ENCODE measurements at regions not wholly inside any gene's neighbourhood (a gene's known extent, or its start where the extent isn't known, plus 50 kb on each side); places are given as distances from the start of the nearest gene placed in this dataset.
"Not testable (repeated sequence)": the region's sequence is repeated elsewhere in the genome, so short reads cannot be mapped to it uniquely, and the experiment has no call there.

DNA sequence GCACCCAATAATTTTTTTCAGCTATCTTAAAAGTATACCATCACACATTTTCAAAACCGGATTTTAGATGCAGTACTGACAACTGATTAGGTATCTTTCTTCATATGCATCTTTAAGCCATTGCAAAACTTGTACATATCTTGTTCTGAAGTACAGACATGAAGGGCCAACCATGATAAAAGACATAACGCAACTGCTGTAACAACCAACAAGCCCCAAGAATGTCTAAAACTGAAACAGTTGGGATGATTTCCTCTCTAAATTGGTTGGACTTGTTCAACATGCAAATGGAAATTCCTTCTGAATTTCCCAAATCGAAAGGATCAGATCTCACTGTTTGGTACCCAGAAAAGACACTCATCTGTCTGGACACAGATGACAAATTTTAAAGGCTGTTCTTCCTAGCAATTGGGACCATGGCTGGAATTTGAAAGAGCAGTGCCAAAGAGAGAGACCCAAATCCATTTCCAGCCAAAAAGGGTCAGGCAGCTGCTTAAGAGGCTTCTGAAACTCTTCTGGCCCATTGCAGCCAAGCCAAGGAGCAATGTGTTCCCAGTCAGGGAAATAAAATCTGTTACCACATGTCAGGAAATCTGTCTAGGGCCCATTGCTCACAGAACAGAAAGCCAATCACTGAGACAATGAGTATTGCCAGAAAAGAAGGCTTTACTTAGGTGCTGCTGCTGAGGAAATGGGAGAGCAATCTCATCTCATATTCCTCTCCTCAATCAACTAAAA, 1122.4 kb upstream of the USP15 start:
- no peak for DNase-seq

DNA sequence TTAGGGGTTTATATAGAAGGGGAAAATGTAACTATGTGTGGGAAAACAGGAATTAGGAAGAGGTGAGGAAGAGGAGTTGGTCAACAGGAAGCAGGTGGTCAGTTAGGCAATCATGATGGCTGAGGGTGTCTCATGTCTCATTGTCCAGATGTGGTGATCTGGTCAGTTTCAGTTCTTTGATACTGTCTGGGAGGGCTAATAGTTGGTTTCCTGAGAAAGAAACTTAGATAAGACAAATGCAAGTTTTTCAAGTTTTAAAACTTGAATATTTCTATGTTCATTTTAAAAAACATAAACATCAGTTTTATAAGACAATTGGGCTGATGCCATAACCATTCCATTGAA, 1121.8 kb upstream of the USP15 start:
- no peak for DNase-seq

DNA sequence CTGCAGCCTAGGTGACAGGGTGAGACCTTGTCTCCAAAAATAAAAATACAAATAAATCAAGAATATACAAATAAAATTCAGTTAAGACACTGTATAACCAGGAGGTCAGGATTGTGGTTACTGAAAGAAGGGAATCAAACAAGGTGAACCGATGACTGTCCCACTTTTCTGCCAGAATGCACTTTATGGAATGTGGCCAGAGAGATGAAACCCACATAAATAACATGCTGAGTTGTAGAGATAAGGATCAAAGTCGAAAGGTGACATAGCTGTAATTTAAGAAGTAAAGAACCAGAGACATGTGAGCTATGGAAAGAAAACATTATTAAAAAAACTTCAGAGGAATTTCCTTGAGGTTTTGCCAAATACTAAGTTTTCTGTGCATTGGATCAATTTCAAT, 1098.2 kb upstream of the USP15 start:
- no peak for DNase-seq

DNA sequence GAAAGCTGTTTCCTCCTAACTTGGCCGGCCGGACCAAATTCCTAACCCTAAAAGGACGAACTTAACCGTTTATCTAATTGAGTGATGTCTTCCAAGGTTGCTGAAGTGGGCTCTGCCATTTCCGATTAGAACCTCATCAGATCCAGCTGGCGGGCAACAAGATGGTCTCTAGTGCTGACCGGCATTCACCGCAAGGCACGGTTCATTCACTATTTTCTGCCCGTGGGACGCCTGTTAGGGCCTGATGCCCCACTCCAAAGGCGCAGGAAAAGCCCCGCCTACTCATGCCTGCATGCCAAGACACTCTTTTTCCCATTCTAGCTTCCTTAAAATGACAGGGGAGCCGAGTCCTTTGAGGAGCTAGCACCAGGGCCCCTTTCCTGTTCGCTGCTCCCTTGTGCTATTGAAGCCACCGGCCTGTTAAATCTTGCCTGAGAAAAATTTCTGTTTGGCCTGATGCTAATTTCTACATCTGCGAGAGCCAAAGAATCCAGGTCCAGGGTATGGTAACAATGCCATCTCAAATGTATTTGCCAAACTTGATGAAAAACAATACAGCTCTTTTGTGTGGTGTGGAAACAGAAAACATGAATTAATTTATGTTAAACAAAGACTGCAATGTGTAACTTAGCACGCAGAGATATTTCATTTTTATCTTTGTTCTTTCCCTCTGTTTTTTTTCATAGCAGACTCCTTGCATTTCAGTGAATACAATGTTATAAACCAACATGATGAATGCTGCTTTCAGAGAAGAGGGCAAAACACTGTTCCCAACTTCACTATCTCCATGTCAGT, 1071.2 kb upstream of the USP15 start:
- DNase-seq: no peak

DNA sequence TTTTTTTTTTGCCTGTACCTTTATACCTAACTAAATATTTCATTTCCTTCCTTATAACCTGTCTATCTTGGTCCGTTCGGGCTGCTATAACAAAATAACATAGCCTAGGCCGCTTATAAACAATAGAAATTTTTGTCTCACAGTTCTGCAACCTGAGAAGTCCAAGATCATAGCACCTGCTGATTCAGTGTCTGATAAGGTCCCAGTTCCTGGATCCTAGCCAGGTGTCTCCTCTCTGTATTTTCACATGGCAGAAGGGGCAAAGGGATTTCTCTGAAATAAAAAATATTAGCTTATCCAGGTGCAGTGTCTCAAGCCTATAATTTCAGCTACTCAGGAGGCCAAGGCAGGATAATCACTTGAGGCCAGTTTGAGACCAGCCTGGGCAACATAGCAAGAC, 1046.6 kb upstream of the USP15 start:
- DNase-seq: no peak

DNA sequence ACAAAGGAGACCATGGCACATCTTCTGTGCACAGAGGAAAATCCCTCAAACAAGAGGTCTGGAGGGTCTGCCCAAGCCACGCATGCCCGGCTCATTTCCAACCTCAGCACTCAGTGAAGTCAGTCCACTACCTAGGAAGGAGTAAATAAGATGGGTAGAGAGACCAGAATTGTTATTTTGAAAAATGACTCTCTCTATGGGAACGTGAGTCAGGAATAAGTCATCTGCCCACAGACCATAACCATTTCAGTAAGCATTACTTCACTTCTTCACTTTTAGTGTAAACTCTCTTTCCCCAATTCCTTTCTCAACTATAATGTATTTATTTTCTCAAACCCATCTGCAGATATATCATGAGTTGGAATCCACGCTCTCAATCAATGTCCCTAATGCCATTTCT, 1039.9 kb upstream of the USP15 start:
- no peak for DNase-seq

DNA sequence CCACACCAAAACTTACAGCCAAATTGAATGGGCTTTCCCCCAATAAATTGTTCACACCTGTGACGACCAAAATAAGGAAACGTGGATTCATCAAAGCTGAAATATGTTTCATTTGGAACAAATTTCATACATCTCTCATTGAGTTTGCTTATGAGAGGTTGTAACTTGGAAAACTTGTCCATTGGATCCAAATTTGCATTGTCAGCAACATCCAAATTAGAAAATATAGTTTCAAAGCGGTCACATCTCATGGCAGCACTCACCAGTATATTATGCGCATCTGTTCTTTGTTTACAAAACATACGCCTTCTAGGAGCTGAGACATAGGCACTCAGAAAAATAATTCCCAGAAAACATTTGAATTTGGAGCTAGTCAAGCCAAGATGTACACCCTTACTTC, 1028.2 kb upstream of the USP15 start:
- no peak for DNase-seq

DNA sequence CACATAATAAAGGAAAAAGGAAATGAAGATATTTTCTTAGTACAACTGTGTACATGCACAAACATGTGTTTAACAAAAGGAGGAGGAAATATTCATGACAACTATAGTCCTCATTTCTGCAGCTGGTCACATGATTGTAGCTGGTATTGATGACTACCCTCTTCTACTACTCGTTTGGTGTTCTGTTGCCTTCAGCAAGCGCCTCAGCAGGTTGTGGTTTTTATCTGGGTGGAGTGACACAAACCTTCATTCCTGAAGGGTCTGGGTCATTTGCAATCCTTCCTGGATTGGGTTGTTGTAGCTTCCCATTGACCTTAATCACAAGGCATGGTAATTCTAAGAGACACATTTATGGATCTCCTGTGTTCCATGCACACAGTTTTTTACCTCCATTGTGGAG, 1009.9 kb upstream of the USP15 start:
- no peak for DNase-seq

DNA sequence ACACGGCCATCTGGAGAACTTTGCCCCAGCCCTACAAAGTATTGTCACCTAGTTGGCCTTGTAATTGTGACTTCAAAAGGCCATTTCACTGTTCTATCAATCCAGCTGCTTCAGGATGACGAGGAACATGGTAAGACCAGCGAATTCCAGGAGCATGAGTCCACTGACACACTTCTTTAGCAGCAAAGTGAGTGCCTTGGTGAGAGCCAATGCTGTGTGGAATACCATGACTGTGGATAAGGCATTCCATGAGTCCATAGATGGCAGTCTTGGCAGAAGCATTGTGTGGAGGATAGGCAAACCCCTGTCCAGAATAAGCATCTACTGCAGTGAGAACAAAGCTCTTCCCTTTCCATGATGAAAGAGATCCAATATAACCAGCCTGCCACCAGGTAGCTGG, 1009.1 kb upstream of the USP15 start:
- no peak for DNase-seq

DNA sequence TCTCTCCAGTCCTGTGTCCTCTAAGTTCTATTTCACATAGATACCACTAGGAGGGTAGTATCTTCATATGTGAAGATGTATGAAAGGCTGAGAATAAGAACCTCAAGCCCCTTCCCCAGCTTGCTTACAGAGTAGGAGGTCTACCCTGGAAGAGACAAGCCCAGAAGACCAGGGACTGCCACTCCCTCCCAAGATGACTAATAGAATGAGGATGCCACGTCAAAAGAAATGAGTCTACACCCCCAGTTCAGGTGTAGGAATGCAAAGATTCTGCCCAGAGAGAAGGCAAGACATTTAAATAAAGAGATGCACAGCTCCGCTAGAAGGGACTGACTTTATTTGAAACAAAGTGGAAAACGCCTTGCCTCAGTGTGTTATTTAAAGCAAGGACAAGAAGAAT, 1006.0 kb upstream of the USP15 start:
- DNase-seq: no peak

DNA sequence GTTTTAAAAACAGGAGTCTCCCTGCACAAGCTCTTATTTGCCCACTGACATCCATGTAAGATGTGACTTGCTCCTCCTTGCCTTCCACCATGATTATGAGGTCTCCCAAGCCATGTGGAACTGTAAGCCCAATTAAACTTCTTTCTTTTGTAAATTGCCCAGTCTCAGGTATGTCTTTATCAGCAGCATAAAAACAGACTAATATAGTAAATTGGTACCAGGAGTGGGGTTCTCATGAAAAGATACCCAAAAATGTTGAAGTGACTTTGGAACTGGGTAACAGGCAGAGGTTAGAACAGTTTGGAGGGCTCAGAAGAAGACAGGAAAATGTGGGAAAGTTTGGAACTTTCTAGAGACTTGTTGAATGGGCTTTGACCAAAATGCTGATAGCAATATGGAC, 995.9 kb upstream of the USP15 start:
- not testable (repeated sequence) for DNase-seq

DNA sequence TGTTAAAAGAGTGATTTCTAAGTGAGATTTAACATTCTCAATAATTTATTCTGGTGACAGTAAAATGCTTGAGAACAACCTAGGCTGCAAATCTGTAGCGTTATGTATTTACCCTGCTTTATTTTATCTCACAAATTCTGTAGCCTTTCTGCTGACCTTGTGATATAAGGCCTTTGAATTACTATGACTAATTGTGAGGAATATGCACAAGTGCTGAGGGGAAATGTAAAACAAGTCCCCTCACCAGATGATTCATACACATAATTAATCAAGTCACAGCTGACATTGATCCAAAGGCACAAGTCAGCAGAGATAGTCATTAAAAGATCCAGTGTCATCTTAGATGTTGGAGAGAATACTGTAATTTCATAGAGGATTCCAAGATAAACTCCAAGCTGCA, 992.7 kb upstream of the USP15 start:
- DNase-seq: no peak

DNA sequence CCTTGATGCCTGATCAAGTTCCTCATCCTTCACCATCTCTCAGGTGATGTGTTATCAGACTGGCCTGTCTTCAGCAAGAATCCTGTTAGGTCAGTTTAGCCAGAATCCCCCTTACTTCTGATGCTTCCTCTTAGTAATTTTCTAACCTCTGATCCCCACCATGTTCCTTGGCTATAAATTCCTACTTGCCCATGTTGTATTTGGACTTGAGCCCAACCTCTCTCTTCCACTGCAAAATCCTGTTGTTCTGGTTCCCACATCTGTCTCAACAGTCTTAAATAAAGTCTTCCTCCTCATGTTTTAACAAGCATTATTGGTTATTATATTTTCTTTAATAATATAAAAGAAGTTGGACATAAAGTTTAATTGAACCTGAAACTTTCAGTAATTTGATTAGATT, 987.8 kb upstream of the USP15 start:
- DNase-seq: no peak

DNA sequence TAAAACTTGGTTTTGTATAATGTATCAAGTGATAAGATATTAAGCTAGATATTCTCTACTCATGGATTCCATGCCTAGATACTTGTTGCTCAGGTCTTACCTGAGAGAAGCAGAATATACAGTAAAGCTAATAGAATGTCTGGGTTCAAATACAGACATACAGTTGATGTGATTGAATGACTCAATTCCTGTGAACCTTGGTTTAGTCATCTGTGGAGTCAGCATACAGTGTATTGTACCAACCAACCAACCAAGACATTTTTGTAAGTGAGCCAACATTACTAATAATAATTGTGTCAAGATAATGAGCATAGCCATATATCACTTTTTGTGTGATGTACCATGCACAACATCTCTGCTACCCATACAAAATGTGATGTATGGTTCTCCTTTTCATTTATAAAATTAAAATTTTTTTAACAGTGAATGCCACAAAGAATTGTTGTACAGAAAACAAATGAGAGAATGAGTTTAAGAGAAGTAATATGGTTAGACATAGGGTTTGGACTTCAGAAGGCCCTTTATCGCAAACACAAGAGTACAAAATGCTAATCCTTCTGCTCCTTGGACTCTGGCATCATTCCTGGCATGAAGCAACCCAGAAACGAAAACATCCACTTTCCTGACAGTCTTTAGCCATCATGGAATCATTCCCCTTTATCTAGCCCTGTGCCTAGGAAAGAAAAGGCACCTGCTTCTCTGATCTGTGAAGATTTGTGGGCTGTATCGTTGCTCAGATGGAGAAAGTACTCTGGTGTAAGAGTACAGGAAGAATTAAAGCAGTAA, 977.2 kb upstream of the USP15 start:
- no peak for DNase-seq

DNA sequence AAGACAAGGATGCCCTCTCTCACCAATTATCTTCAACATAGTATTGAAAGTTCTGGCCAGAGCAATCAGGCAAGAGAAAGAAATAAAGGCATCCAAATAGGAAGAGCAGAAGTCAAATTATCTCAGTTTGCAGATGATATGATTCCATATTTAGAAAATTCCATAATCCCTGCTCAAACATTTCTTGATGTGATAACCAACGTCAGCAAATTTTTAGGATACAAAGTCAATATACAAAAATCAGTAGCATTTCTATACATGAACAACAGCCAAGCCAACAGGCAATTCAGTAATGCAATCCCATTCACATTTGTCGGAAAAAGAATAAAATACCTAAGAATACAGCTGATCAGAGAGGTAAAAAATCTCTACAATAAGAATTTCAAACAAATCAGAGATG, 969.7 kb upstream of the USP15 start:
- no peak for DNase-seq

DNA sequence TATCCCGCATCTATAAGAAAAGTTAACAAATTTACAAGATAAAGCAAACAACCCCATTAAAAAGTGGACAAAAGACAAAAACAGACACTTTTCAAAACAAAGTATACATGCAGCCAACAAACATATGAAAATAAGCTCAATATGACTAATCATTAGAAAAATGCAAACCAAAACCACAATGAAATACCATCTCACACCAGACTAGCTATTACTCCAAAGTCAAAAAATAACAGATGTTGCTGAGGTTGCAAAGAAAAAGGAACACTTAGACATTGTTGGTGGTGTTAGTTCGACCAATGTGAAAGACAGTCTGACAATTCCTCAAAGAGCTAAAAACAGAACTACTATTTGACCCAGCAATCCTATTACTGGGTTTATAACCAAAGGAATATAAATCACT, 968.6 kb upstream of the USP15 start:
- DNase-seq: no peak

DNA sequence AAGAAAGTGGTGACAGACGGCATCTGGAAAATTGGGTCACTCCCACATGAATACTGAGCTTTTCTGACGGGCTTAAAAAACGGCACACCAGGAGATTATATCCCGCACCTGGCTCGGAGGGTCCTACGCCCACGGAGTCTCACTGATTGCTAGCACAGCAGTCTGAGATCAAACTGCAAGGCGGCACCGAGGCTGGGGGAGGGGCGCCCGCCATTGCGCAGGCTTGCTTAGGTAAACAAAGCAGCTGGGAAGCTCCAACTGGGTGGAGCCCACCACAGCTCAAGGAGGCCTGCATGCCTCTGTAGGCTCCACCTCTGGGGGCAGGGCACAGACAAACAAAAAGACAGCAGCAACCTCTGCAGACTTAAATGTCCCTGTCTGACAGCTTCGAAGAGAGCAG, 966.2 kb upstream of the USP15 start:
- DNase-seq: not testable (repeated sequence)

DNA sequence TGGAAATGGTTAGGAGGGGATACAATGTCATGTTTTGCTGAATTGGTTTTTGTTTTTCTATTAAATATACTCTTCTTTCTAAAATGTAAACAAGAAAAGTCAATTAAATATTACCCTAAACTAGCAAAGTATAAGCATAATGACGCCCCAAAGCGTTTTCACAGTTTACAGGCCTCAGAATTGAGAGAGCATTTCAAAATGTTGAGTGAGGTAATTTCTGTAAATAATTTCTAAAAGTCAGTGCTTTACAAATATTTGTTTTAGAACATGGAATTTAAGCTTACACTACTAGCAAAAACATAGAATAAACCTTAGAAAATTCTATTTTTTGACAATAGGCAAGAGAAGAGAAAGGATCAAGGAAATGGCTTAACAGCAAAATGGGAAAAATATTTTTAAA, 958.4 kb upstream of the USP15 start:
- no peak for DNase-seq

DNA sequence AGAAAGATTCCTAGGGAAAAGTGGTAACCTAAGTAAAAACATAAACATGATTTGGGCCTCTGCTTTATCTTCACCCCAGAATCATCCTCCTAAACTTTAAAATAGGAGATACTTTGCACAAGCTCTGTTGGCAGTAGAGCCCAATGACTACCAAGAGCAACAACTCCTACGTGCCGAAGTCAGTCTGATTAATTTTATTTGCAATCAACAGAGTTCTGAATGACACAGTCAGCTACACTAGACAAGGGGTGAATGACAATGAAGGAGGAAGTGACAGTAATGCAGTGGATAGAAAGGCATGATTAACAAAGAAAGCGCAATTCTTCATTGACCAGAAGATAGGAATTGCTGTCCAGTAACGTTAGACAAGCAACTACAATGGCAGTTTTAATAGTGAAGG, 957.9 kb upstream of the USP15 start:
- DNase-seq: no peak

DNA sequence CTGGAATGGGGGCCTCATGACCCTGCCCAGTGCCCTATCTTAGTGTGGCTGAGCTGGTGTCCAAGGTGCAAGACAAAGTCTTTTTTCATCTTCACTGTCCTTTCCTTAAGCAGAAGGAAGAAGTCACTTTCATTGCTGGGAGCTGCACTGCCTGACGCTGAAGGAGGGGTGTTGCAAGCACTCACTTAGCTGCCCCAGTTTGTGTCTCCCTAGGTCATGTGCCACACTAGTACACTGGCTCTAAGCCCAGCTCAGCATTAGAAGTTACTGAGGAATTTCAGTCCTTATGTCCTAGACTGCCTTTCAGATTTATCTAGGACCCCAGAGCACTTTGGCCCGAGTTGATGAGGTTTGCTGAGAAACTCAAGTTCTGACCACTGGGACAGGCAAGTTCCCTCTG, 952.0 kb upstream of the USP15 start:
- no peak for DNase-seq

DNA sequence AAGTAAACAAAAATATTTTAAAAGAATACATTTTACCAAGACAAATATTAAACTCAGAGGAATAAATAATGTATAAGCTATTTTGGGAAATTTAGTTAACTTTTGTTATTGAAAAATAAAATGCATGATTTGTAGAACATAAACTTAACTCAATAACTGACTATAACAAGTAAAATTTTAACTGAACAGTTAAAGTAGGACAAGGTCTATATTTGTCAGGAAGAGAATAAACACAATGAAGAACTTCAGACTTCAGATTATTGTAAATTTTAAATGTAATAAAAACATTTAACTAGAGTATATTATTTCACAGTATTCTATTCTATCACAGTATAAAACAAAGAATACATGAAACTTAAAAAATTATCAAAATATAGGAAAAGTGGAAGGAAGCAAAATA, 948.8 kb upstream of the USP15 start:
- DNase-seq: no peak

DNA sequence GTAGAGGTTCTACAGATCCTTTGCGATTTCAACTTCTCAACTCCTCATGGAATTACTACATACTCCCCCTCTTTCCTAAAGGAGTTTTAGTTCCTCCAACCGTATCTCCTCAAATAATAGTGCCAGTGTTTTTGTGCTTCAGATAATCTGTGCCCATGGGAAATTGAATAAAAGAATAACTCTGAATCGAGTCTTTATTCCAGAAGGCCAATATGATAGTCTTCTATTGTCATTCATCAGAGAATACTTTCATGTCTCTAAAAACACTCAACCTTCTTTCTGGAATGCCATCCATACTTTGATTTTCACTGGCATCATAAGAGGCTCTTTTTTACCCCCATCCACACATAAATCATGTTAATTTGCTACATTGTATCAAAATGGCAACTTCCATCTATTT, 911.3 kb upstream of the USP15 start:
- no peak for DNase-seq

DNA sequence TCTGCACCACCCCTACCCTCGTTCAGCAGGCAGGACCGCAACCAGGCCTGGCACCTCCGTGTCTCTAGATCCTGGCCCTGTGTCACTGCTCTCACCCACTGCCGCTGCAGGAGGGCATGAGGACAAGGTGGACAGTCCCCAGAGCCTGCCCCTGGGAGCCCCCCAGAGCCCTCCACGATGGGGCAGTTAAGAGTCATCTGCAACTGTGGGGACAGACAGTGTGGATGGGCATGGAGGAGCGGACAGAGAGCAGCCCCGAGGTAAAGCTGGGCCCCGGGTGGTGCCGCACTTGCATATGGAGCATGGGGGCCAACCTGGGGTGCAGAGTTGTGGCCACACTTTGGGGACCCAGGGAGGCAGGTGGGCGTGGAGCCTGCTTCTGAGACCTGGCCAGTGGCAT, 905.1 kb upstream of the USP15 start:
- no peak for DNase-seq

DNA sequence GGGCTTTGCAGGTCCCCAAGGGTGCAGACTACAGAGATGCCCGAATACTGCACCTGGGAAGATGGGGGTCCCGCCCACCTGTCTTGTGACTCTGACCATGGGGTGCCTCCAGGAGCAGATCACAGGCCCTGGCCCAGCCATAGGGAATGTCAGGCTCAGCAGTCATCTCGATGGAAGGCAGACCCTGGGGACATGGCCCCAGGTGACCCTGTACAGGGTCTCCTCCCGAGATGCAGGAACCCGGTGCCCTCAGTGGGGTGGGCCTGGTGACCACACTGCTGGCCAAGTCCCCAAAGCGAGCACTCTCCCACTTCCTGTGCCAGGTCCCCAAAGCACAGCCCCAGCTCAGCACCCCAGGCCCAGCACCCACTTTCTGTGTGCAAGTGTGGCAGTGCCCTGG, 903.7 kb upstream of the USP15 start:
- no peak for DNase-seq
